Upper lobe of left lung (tissue), 6 donors: ENCODE measurements at regions not wholly inside any gene's neighbourhood (a gene's known extent, or its start where the extent isn't known, plus 50 kb on each side); places are given as distances from the start of the nearest gene placed in this dataset.
"Not testable (repeated sequence)": the region's sequence is repeated elsewhere in the genome, so short reads cannot be mapped to it uniquely, and the experiment has no call there.

Source experiments
- ATAC-seq, 2 donors: fragments of 200-7000 bp; cut with Tn5 transposase; one replicate each; pipeline ENCODE4 v1.9.1; 2022; ENCODE audit warnings: mild to moderate bottlenecking in 2 of 2, moderate library complexity in 2 of 2; ENCODE audit not compliant: low FRiP score in 2 of 2
- DNase-seq, 2 donors: peaks; one replicate each; pipeline ENCODE4 v3.0.0-alpha.2; 2019 to 2020
- H3K27ac ChIP-seq, 4 donors: fragments of 200-600 bp; sonication (generic); one replicate each; pipeline ENCODE4 v1.5.1; 2016 to 2019
- H3K27me3 ChIP-seq, 4 donors: fragments of 200-600 bp; sonication (generic); one replicate each; pipeline ENCODE4 v1.5.1; 2017 to 2019
- H3K36me3 ChIP-seq, 4 donors: fragments of 200-600 bp; sonication (generic); one replicate each; pipeline ENCODE4 v1.5.1; 2016 to 2019
- H3K4me1 ChIP-seq, 4 donors: fragments of 200-600 bp; sonication (generic); one replicate each; pipeline ENCODE4 v1.5.1; 2018 to 2019
- H3K4me3 ChIP-seq, 4 donors: fragments of 200-600 bp; sonication (generic); one replicate each; pipeline ENCODE4 v1.5.1; 2017 to 2019; ENCODE audit warnings: mild to moderate bottlenecking in 2 of 4, moderate library complexity in 1 of 4
- H3K9me3 ChIP-seq, 4 donors: fragments of 200-600 bp; sonication (generic); one replicate each; pipeline ENCODE4 v1.5.1; 2018 to 2019
- EP300 ChIP-seq, 4 donors: sonication (generic); formaldehyde crosslinking; IDR thresholded peaks; one replicate each; pipeline ENCODE4 v1.5.1; 2017; ENCODE audit warnings: antibody characterized with exemption in 4 of 4, control low read depth in 2 of 4
- POLR2A ChIP-seq, 4 donors: fragments of 450-650 bp; IDR thresholded peaks; one replicate each; pipeline ENCODE4 v1.5.1; 2016 to 2017; ENCODE audit warnings: antibody characterized with exemption in 4 of 4, mild to moderate bottlenecking in 2 of 4
- POLR2AphosphoS5 ChIP-seq, 2 donors: sonication (generic); formaldehyde crosslinking; IDR thresholded peaks; one replicate each; pipeline ENCODE4 v1.5.1; 2017; ENCODE audit warnings: antibody characterized with exemption in 2 of 2
- WGBS, 2 donors: methylation state at CpG; one replicate each; pipeline ENCODE4 v1.1.5; 2017 to 2018; 5-methylcytosine and 5-hydroxymethylcytosine counted together
- small RNA-seq, 4 donors: library from RNA; depleted of rRNA; stranded (forward); fragments of <200 nt; gene quantifications; one replicate each; pipeline ENCODE3, GENCODE V24; 2016
- TF ChIP-seq, protein P1 (sequence below), 6 experiments: fragments of 450-650 bp in 4 of 6; fragments of 200-600 bp in 2 of 6; sonication (generic) in 2 of 6; IDR thresholded peaks; one replicate each; pipeline ENCODE4 v1.5.1; 2016 to 2019; ENCODE audit warnings: antibody characterized with exemption in 6 of 6
- donor health status: DM: no; HTN: no; CAD: no; lungs with moderate emphysema.
- donor health status: DM: no; HTN: yes; CAD: no; lungs with severe emphysema.

DNA sequence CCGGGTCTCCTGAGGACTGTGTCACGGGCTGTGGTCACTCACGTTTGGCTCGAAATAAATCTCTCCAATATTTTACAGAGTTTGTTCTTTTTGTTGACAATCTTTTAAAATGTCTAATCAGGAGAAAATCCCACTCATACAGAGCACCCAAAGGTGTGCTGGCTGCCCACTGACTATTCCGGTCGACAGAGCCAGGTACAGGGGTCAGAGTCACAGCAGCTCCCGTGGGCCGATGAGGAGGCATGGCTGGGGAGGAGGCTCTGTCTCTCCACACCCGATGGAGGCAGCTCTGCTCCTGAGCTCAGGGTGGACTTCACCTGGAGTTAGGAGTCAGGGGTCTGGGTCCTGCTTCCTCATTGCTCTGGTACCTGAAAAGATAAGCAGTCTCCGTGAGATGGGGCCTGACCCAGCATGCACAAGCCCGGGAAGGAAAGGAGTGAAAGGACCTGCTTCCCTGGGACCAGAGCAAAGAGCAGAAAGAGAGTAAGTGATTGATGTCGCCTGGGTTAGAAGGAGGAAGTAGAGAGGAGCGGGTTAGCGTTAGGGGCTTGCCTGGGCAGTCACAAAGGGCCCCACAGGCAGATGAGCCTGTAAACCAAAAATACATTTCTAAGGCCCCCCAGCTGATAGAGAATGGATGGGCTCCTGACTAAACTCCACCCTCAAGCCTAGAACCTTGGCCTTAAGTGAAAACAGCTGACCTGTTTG lies 53.5 kb upstream of the UNC93A start:
- H3K27ac ChIP-seq, result no peak overlapping the region
- no peaks in the 10 kb centered on the region for H3K27me3 ChIP-seq
- WGBS, 2 donors, result 81 to 88% methylated on average over 14 of the region's 14 CpGs
- no peaks in the 10 kb centered on the region for H3K36me3 ChIP-seq
- no peak for ATAC-seq
- TF ChIP-seq EP300 (IDR thresholded peaks at IDR 0.05), result no peak
- no peaks in the 10 kb centered on the region for H3K4me1 ChIP-seq
- DNase-seq, result no peak
- H3K4me3 ChIP-seq, result no peak overlapping the region
- no peaks in the 10 kb centered on the region for H3K9me3 ChIP-seq

DNA sequence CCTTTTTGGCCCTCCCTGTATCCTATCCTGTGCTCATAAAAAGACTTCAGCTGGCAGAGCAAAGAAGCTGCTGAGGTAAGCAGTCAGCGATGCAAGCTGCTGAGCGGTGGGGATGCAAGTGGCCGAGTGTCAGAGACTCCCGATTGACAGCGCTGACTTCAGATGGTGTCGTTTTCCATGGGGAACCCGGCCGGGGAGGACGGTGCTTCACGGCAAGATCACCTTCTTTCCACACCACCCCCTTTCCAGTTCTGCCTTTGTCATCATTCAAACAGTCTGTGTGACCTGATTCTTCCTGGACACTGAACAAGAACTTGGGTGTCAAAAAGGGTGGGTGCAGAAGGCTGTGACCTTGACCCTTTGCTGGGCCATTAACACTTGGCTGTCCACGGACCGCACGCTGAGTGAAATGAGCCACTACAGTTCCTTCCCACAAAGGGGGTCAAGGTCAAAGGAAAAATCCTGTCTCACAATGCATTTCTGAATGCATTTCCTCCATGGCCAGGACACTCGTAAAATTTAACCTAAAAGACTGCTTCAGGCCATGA lies 52.9 kb upstream of the UNC93A start:
- TF ChIP-seq POLR2A (IDR thresholded peaks at IDR 0.05) (no peak), EP300 (IDR thresholded peaks at IDR 0.05) (no peak)
- Histone ChIP-seq H3K27me3 (no peaks in the 10 kb centered on the region), H3K27ac (no peak overlapping the region), H3K4me1 (no peaks in the 10 kb centered on the region), H3K9me3 (no peaks in the 10 kb centered on the region), H3K36me3 (no peaks in the 10 kb centered on the region), H3K4me3 (no peak overlapping the region)
- 76 to 77% methylated on average over 14 of the region's 14 CpGs for WGBS, 2 donors
- no peak for ATAC-seq
- DNase-seq, result no peak

DNA sequence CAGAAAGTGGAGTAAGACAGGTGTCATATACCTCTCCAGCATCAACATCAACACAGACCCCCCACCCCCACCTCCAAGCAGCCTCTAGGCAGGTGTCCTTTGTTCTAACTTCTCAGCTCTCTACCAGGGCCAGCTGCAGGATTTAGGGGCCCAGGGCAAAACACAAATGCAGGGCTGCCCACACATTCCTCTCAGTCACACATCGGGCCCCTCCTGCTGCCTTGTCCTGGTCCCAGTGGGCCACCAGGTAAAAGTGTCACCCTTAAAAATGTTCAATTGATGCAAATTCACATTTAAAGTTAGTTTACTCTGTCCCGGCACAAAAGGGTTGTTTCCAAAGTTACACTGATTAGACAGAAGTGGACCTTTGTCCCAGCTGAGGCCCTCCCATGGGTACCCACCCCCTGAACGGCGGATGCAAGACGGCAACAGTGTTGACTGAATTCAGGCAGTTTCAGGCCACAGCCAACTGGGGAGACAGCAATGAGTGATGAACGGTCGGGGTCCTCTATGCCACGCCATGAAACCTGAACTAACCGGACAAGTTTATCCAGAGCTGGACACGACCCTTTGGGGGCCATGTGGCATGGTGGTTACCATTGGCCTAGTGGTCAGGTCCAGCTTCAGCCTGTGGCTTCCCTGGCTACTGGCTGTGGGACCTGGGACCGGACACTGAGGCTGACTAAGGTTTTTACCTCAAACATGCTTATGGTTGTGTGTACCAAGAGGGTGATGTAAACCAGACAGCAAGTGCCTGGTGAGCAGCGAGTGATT lies 52.2 kb upstream of the UNC93A start:
- H3K27me3 ChIP-seq, result no peaks in the 10 kb centered on the region
- no peaks in the 10 kb centered on the region for H3K9me3 ChIP-seq
- no peaks in the 10 kb centered on the region for H3K4me1 ChIP-seq
- DNase-seq, result no peak
- WGBS, 2 donors, result 91 to 95% methylated on average over 5 to 12 of the region's 12 CpGs
- H3K36me3 ChIP-seq, result no peaks in the 10 kb centered on the region
- H3K4me3 ChIP-seq, result no peak overlapping the region
- TF ChIP-seq EP300 (IDR thresholded peaks at IDR 0.05) (no peak), POLR2A (IDR thresholded peaks at IDR 0.05) (no peak), POLR2AphosphoS5 (IDR thresholded peaks at IDR 0.05) (no peak)
- TF ChIP-seq, protein P1, sequence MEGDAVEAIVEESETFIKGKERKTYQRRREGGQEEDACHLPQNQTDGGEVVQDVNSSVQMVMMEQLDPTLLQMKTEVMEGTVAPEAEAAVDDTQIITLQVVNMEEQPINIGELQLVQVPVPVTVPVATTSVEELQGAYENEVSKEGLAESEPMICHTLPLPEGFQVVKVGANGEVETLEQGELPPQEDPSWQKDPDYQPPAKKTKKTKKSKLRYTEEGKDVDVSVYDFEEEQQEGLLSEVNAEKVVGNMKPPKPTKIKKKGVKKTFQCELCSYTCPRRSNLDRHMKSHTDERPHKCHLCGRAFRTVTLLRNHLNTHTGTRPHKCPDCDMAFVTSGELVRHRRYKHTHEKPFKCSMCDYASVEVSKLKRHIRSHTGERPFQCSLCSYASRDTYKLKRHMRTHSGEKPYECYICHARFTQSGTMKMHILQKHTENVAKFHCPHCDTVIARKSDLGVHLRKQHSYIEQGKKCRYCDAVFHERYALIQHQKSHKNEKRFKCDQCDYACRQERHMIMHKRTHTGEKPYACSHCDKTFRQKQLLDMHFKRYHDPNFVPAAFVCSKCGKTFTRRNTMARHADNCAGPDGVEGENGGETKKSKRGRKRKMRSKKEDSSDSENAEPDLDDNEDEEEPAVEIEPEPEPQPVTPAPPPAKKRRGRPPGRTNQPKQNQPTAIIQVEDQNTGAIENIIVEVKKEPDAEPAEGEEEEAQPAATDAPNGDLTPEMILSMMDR (IDR thresholded peaks at IDR 0.05), result no peak
- no peak for ATAC-seq
- H3K27ac ChIP-seq, result no peak overlapping the region

DNA sequence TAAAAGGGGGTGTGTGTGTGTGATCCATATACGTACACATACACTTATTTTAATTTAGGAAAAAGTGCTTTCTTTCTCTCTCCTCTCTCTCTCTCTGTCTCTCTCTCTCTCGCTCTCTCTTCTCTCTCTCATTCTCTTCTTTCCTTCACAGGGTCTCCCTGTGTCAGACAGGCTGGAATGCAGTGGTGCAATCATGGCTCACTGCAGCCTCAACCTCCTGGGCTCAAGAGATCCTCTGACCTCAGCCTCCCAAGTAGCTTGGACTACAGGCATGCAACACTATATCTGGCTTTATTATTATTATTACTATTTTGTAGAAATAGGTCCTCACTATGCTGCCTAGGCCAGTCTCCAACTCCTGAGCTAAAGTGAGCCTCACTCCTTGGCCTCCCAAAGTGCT lies 51.6 kb upstream of the UNC93A start:
- DNase-seq, H3K27ac ChIP-seq: not testable (repeated sequence)
- 75 to 89% methylated on average over 2 of the region's 2 CpGs for WGBS, 2 donors

DNA sequence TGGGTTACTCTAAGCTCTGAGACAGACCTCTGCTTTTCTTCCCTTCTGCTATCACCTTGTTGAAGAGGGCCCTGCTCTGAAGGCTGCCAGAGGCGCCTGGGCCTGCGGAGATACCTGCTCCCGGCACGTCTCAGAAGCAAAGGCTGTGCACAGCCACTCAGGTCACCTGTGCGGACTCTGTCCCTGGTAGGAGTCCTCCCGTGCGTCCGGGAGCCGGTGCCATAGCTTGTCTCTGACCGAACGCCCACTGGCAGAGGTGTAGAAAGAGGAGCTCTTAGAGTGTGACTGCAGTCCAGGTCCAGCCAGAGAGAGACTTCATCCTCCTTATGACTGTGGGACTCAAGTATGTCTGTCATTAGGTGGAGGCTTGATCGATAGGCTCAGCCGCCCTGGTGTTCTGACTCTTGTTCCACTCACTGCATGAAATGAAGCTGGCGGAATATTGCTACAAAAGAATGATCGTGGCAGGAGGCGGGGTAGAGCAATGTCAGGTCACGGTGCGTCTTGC lies 51.0 kb upstream of the UNC93A start:
- Histone ChIP-seq H3K27me3 (no peaks in the 10 kb centered on the region), H3K4me1 (no peaks in the 10 kb centered on the region), H3K27ac (no peak overlapping the region), H3K36me3 (no peaks in the 10 kb centered on the region), H3K9me3 (no peaks in the 10 kb centered on the region), H3K4me3 (no peak overlapping the region)
- ATAC-seq, result no peak
- no peak for TF ChIP-seq EP300 (IDR thresholded peaks at IDR 0.05)
- no peak for TF ChIP-seq POLR2AphosphoS5 (IDR thresholded peaks at IDR 0.05)
- TF ChIP-seq, protein P1 (IDR thresholded peaks at IDR 0.05), result no peak
- TF ChIP-seq POLR2A (IDR thresholded peaks at IDR 0.05), result no peak
- no peak for DNase-seq
- WGBS, 2 donors, result 92% methylated on average over 12 to 18 of the region's 18 CpGs

More for the DNA sequence above, 51.6 kb upstream of the UNC93A start:
- not testable (repeated sequence) for H3K27me3 ChIP-seq, H3K4me1 ChIP-seq, H3K4me3 ChIP-seq, H3K9me3 ChIP-seq, H3K36me3 ChIP-seq, ATAC-seq

Small RNAs in the stretch of these regions (small RNA-seq; reads per million reads assigned to genes)
- 0 reads per million in 4 donors for gene AL353747.1
